ENCODE measurements at regions not wholly inside any gene's neighbourhood (a gene's known extent, or its start where the extent isn't known, plus 50 kb on each side); places are given as distances from the start of the nearest gene placed in this dataset.

GRCh38 chr13:75929076-75929475 lies 292.9 kb downstream of the LMO7 start:
- no peak for TF ChIP-seq EZH2 (IDR thresholded peaks at IDR 0.05; ENCODE audit: insufficient read depth, low read length)
- TF ChIP-seq CTCF (IDR thresholded peaks at IDR 0.05; ENCODE audit: insufficient read depth, low read depth, low read length), result no peak
